ENCODE measurements at regions not wholly inside any gene's neighbourhood (a gene's known extent, or its start where the extent isn't known, plus 50 kb on each side); places are given as distances from the start of the nearest gene placed in this dataset.
"Not testable (repeated sequence)": the region's sequence is repeated elsewhere in the genome, so short reads cannot be mapped to it uniquely, and the experiment has no call there.

DNA sequence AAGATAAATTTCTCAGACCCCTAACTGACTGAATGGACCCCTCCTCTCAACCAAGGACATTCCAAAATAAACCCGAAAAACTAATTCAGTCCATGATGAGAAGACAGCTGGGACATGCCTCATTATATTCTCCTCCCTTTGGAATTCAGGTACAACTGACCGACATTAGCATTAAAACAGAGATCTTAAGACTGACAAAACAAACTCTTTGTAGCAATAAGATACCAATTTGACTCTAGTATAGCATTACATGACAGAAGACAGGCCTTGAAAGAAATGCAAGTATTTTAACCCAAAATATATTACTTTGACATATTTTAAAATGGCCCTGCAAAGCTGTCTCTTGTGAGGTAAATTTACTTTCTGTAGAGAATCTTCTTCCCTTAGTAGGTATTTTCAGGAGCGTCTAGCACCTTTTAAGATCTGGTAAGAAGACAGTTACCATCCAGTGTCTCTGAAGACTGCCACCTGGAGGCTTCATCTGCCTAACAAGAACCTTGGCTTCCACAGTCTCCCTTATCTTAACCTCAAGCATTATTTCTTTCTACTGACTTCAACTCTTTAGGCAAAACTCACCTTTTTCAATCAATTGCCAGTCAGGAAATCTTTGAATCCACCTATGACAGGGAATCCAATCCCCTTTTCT lies 957.5 kb downstream of the SLC6A15 start:
- no peak overlapping the region for H3K27ac Mint-ChIP-seq
- peaks cover 4% of the 10 kb centered on the region for H3K9me3 Mint-ChIP-seq
- no peak for DNase-seq (ENCODE audit: low spot score)
- H3K27me3 Mint-ChIP-seq (ENCODE audit: low read depth), result no peaks in the 10 kb centered on the region
- H3K36me3 Mint-ChIP-seq (ENCODE audit: low read depth), result no peaks in the 10 kb centered on the region
- no peaks in the 10 kb centered on the region for H3K4me1 Mint-ChIP-seq (ENCODE audit: low read depth)
- H3K4me3 Mint-ChIP-seq (ENCODE audit: low read depth), result no peak overlapping the region
- intact Hi-C loops (cut with micrococcal nuclease), result no loop called here

DNA sequence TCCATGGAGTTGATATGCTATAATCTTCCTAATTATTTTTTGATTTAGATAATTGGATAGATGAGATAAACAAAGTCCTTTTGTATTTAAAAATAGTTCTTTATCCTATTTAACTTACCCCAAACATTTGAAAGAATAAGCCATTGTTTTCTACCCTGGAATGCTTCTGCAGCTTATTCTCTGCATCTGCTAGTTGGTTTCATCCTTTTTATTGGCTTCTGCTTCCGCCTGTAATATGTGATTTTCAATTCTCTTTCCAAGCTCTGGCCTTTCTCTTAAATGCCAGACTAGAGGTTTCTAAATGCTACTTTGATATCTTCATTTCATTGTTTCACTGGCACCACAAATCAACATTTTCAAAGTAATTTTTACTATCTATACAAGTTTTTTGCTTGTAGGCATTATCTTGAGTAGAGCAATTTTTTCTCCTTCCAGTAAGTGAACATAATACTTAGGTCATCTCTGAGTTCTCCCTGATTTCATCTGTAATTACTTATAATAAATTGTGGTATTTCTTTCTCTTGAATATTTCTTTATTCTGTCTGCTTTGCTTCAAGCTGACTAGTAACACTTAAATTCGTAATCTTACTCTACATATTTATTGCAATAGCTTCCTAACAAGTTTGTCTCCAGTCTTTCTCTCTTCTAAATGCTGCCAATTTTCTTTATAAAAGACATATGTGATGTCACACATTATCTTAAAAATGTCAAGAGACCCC lies 958.4 kb downstream of the SLC6A15 start:
- DNase-seq (ENCODE audit: low spot score), result no peak
- Mint-ChIP-seq H3K27ac (no peak overlapping the region), H3K9me3 (peaks cover 4% of the 10 kb centered on the region), H3K4me1 (ENCODE audit: low read depth) (no peaks in the 10 kb centered on the region), H3K36me3 (ENCODE audit: low read depth) (no peaks in the 10 kb centered on the region), H3K27me3 (ENCODE audit: low read depth) (no peaks in the 10 kb centered on the region), H3K4me3 (ENCODE audit: low read depth) (no peak overlapping the region)
- intact Hi-C loops (cut with micrococcal nuclease), result no loop called here

DNA sequence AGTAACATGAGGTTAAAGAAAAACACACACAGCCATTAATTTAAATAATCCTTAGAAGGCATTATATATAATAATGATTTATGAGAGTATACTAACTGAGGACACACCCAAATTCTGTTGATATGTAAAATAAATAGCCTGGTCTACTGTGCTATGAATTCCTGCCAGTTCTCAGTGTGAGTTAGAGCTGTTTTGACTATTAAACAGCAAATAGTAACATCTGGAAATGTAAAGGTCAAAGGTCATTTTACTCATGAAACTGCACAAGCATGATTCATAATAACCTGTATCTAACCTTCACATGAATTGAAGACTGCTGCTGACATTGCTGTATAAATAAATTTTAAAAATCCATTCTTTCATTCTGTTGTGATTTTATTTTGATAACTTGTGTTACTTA lies 966.7 kb downstream of the SLC6A15 start:
- peaks cover 2% of the 10 kb centered on the region for H3K9me3 Mint-ChIP-seq
- no peak for DNase-seq (ENCODE audit: low spot score)
- H3K27ac Mint-ChIP-seq, result no peak overlapping the region
- H3K36me3 Mint-ChIP-seq (ENCODE audit: low read depth), result no peaks in the 10 kb centered on the region
- no peaks in the 10 kb centered on the region for H3K4me1 Mint-ChIP-seq (ENCODE audit: low read depth)
- H3K4me3 Mint-ChIP-seq (ENCODE audit: low read depth), result no peak overlapping the region
- intact Hi-C loops (cut with micrococcal nuclease), result no loop called here
- H3K27me3 Mint-ChIP-seq (ENCODE audit: low read depth), result no peaks in the 10 kb centered on the region

DNA sequence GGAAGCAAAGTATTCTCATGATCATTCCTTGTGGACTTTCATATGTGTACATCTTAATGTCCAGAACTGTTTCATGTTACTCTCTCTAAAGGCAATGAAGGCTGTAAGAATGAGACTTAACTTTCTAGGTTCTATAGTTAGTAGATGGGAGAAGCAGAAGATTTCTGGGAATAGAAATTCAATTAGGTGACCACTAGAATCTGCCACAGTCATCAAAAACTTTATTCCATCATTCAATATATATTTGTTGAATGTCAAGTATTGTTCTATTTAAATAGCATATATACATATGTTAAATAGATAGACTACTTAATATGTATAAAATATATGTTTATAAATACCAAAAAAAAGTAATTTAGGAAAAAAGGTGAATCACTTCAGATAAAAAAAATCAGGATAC lies 972.9 kb downstream of the SLC6A15 start:
- no peak overlapping the region for H3K27ac Mint-ChIP-seq
- H3K27me3 Mint-ChIP-seq (ENCODE audit: low read depth), result no peaks in the 10 kb centered on the region
- no peak overlapping the region for H3K4me3 Mint-ChIP-seq (ENCODE audit: low read depth)
- no peaks in the 10 kb centered on the region for H3K4me1 Mint-ChIP-seq (ENCODE audit: low read depth)
- H3K9me3 Mint-ChIP-seq, result peaks cover 2% of the 10 kb centered on the region
- no peaks in the 10 kb centered on the region for H3K36me3 Mint-ChIP-seq (ENCODE audit: low read depth)
- no peak for DNase-seq (ENCODE audit: low spot score)
- intact Hi-C loops (cut with micrococcal nuclease), result no loop called here

DNA sequence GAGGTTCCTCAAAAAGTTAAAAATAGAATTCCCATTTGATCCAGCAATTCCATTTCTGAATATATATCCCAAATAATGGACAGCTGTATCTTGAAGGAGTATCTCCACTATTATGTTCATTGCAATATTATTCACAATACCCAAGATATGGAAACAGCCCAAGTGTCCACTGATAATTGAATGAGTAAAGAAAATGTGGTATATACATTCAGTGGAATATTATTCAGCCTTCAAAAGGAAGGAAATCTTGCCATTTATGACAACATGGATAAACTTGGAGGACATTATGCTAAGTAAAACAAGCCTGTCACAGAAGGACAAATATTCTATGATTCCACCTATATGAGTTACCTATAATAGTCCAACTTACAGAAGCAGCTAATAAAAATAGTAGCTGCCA lies 979.0 kb downstream of the SLC6A15 start:
- H3K27ac Mint-ChIP-seq, result no peak overlapping the region

DNA sequence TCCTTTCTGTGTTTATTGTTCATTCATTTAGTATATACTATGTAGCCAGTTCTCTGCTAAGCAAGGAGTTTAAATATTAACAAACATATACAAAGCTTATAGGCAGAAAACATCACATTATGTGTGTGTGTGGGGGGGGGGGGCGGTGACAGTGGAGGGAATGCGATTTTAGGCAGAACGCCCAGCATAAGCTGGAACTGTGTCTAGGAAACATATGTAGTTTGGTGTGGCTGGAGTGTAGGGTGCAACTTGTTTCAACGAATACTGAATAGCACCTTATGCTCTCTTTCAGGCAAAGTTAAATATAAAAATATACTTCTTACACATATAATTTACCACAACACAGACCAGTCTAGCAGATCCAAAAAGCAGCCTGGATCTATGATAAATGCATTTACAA lies 980.6 kb downstream of the SLC6A15 start:
- Mint-ChIP-seq H3K9me3 (no peaks in the 10 kb centered on the region), H3K27ac (no peak overlapping the region), H3K27me3 (ENCODE audit: low read depth) (no peaks in the 10 kb centered on the region), H3K36me3 (ENCODE audit: low read depth) (no peaks in the 10 kb centered on the region), H3K4me1 (ENCODE audit: low read depth) (no peaks in the 10 kb centered on the region), H3K4me3 (ENCODE audit: low read depth) (no peak overlapping the region)
- intact Hi-C loops (cut with micrococcal nuclease), result no loop called here
- DNase-seq (ENCODE audit: low spot score), result no peak

More for the DNA sequence above, 979.0 kb downstream of the SLC6A15 start:
- H3K36me3 Mint-ChIP-seq (ENCODE audit: low read depth), result no peaks in the 10 kb centered on the region
- no peaks in the 10 kb centered on the region for H3K4me1 Mint-ChIP-seq (ENCODE audit: low read depth)
- H3K4me3 Mint-ChIP-seq (ENCODE audit: low read depth), result no peak overlapping the region
- no peaks in the 10 kb centered on the region for H3K9me3 Mint-ChIP-seq
- intact Hi-C loops (cut with micrococcal nuclease), result no loop called here
- no peaks in the 10 kb centered on the region for H3K27me3 Mint-ChIP-seq (ENCODE audit: low read depth)
- DNase-seq (ENCODE audit: low spot score), result no peak

DNA sequence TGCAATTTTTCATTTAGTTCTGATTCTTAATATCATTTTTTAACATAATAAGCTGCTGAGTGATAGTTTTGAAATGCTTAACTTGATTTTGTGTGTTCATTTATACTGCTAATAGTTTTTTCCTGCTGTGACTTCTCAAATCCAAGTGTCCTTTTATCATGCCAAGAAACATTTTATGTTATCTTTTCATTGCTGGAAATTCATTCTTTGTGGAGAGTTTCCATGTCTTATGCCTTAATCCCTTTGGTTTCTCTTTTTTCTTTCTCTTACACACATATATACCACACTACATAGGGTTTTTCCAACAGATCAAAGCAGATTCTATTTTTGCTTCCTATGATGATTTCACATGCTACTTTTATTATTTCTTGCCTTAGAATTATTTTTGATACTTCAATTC lies 981.1 kb downstream of the SLC6A15 start:
- Mint-ChIP-seq H3K4me3 (ENCODE audit: low read depth) (no peak overlapping the region), H3K36me3 (ENCODE audit: low read depth) (no peaks in the 10 kb centered on the region), H3K27me3 (ENCODE audit: low read depth) (no peaks in the 10 kb centered on the region), H3K9me3 (no peaks in the 10 kb centered on the region), H3K27ac (no peak overlapping the region), H3K4me1 (ENCODE audit: low read depth) (no peaks in the 10 kb centered on the region)
- intact Hi-C loops (cut with micrococcal nuclease), result no loop called here
- no peak for DNase-seq (ENCODE audit: low spot score)

DNA sequence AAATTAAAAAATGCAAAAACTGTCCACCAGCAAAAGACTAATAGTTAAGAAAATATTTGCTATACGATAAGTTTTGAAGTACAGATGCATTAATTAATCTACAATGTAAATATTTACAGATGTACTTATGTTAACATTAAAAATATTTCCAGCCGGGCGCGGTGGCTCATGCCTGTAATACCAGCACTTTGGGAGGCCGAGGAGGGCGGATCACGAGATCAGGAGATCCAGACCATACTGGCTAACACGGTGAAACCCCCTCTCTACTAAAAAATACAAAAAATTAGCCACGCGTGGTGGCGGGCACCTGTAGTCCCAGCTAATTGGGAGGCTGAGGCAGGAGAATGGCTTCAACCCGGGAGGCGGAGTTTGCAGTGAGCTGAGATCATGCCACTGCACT lies 982.8 kb downstream of the SLC6A15 start:
- H3K9me3 Mint-ChIP-seq; H3K4me3 Mint-ChIP-seq (ENCODE audit: low read depth); H3K36me3 Mint-ChIP-seq (ENCODE audit: low read depth); H3K27me3 Mint-ChIP-seq (ENCODE audit: low read depth); intact Hi-C loops (cut with micrococcal nuclease); H3K4me1 Mint-ChIP-seq (ENCODE audit: low read depth); DNase-seq (ENCODE audit: low spot score); H3K27ac Mint-ChIP-seq: not testable (repeated sequence)

DNA sequence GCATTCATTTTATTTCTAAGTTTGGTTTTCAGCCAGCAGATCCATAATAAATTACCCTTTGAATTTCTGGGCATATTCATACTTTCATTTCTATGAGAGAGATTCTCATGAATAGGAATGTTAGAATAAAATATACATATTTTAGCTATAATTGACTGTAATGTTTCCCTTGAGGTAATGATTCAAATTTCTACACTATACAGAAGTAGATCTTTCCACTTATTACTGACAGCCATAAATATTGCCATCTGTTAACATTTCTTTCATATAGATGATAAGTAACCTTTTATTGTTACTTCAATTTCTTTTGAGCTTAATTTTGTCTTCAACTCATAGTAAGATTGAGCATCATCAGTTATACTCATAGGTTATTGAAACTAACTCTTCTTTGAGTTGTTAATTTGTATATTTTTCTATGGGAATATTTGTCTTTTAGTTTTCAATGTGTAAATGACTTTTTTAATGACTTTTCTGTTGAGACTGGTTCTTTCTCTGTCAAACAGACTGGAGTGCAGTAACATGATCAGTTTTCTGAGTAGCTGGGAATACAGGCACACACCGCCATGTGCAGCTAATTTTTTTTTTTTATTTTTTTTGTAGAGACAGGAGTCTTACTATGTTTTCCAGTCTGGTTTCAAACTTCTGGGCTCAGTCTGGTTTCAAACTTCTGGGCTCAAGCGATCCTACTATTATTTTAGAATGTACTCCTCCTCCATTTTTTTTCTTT lies 991.6 kb downstream of the SLC6A15 start:
- no peaks in the 10 kb centered on the region for H3K4me1 Mint-ChIP-seq (ENCODE audit: low read depth)
- DNase-seq (ENCODE audit: low spot score), result no peak
- no peak overlapping the region for H3K27ac Mint-ChIP-seq
- intact Hi-C loops (cut with micrococcal nuclease), result no loop called here
- H3K4me3 Mint-ChIP-seq (ENCODE audit: low read depth), result no peak overlapping the region
- no peaks in the 10 kb centered on the region for H3K27me3 Mint-ChIP-seq (ENCODE audit: low read depth)
- no peaks in the 10 kb centered on the region for H3K9me3 Mint-ChIP-seq
- H3K36me3 Mint-ChIP-seq (ENCODE audit: low read depth), result no peaks in the 10 kb centered on the region

DNA sequence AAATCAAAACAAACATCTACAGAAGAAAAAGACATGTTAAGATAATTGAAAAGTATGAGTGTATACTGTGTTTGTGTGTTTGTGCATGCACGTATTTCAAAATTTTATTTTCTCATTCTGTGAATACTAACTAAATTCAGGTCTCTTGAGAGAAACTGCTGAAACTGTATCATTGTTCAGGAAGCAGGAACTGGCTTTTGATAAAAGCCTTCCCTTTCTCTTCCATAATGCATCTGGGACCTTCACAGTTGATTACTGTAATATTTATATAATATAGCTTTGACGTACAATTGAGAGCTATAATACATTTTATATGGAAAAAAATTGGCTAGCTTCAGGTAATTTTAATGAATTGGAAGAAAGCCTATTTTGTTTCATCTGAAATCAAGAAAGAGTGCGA lies 993.5 kb downstream of the SLC6A15 start:
- Mint-ChIP-seq H3K36me3 (ENCODE audit: low read depth) (no peaks in the 10 kb centered on the region), H3K27ac (no peak overlapping the region), H3K4me1 (ENCODE audit: low read depth) (no peaks in the 10 kb centered on the region), H3K27me3 (ENCODE audit: low read depth) (no peaks in the 10 kb centered on the region), H3K4me3 (ENCODE audit: low read depth) (no peak overlapping the region), H3K9me3 (no peaks in the 10 kb centered on the region)
- DNase-seq (ENCODE audit: low spot score), result no peak
- intact Hi-C loops (cut with micrococcal nuclease), result no loop called here

DNA sequence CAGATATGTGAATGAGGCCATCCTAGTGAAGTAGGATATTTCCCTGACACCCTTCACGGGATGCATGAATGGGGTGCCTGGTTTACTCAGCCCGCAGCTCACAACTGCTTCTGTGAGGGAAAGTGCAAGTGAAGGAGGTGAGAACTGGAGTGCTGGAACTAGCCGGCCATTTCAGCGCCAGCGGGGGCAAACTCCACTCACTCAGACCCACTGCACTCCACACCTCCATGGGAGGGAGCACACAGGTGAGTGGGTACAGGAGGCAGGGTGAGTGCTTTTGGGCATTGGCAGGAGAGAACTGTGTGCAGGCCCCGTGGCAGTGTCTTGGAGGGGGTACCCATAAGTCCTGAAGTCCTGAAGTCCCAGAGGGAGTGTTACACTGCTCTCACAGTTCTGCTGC lies 1008.4 kb downstream of the SLC6A15 start:
- no peaks in the 10 kb centered on the region for H3K36me3 Mint-ChIP-seq (ENCODE audit: low read depth)
- no peaks in the 10 kb centered on the region for H3K4me1 Mint-ChIP-seq (ENCODE audit: low read depth)
- no peak overlapping the region for H3K27ac Mint-ChIP-seq
- peaks cover 20% of the 10 kb centered on the region for H3K9me3 Mint-ChIP-seq
- no peak for DNase-seq (ENCODE audit: low spot score)
- intact Hi-C loops (cut with micrococcal nuclease), result no loop called here
- H3K4me3 Mint-ChIP-seq (ENCODE audit: low read depth), result no peak overlapping the region
- no peaks in the 10 kb centered on the region for H3K27me3 Mint-ChIP-seq (ENCODE audit: low read depth)

DNA sequence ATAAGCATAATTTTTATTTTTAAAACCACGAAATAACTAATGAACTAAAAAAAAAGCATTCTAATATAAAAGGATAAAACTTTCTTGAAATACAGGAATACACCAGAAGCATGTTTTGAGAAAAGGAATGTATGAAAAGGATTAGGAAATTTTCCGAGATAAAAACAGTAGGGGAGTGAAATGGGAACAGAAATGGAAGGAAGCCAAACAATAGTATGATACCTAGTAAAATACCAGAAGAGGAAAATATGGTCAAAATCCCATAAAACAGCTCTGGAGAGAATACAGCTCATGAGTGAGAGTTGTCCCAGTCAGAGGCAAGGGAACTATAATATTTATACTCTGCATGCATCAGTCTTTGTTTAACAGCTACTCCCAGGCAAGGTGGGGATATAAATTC lies 1016.2 kb downstream of the SLC6A15 start:
- H3K27me3 Mint-ChIP-seq (ENCODE audit: low read depth), result no peaks in the 10 kb centered on the region
- peaks cover 13% of the 10 kb centered on the region for H3K9me3 Mint-ChIP-seq
- H3K36me3 Mint-ChIP-seq (ENCODE audit: low read depth), result no peaks in the 10 kb centered on the region
- no peak overlapping the region for H3K4me3 Mint-ChIP-seq (ENCODE audit: low read depth)
- DNase-seq (ENCODE audit: low spot score), result no peak
- no peak overlapping the region for H3K27ac Mint-ChIP-seq
- no peaks in the 10 kb centered on the region for H3K4me1 Mint-ChIP-seq (ENCODE audit: low read depth)
- intact Hi-C loops (cut with micrococcal nuclease), result no loop called here

DNA sequence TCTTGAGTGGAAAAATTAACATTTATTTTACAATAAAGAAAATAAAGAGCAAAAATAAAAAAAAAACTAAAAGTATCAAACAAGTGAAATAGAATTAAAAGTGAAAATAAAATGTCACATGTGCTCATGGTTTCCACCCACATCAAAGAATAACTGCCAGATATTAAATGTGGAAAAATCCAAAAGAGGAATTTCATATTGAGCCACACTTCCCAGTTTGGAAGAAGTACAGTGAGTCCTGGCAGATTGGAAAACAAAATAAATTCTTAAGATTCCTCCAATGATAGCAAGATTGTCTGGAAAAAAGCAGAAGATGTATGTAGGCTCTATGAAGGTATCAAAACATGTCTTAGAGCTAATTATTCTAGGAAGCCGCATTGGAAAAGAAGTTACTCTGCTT lies 1019.5 kb downstream of the SLC6A15 start:
- Mint-ChIP-seq H3K4me1 (ENCODE audit: low read depth) (no peaks in the 10 kb centered on the region), H3K36me3 (ENCODE audit: low read depth) (no peaks in the 10 kb centered on the region), H3K4me3 (ENCODE audit: low read depth) (no peak overlapping the region), H3K9me3 (peaks cover 4% of the 10 kb centered on the region), H3K27ac (no peak overlapping the region), H3K27me3 (ENCODE audit: low read depth) (no peaks in the 10 kb centered on the region)
- no peak for DNase-seq (ENCODE audit: low spot score)
- intact Hi-C loops (cut with micrococcal nuclease), result no loop called here

All from activated T-helper 2 cell treated with anti-CD3 and anti-CD28 coated beads, Interferon-gamma antibody, Interleukin-2, Interleukin-4, amounts not matched to agents 10 μg/mL and 5 μg/mL and 100 μg/mL, durations not matched to agents 14 hours and 24 hours and 36 hours (primary cell).